Urinary bladder (tissue), 3 donors: ENCODE measurements at regions not wholly inside any gene's neighbourhood (a gene's known extent, or its start where the extent isn't known, plus 50 kb on each side); places are given as distances from the start of the nearest gene placed in this dataset.

ENCODE experiments used
- DNase-seq: peaks from one replicate; pipeline ENCODE4 v3.0.0-alpha.2; 2015; ENCODE audit errors: extremely low spot score
- H3K27ac ChIP-seq: one replicate; pipeline ENCODE4 v1.5.1; 2013; ENCODE audit warnings: low read depth, mild to moderate bottlenecking, moderate library complexity
- H3K36me3 ChIP-seq: one replicate; pipeline ENCODE4 v1.6.1; 2013; ENCODE audit warnings: mild to moderate bottlenecking, moderate library complexity; ENCODE audit not compliant: insufficient read depth
- H3K4me1 ChIP-seq: one replicate; pipeline ENCODE4 v1.6.1; 2013; ENCODE audit warnings: mild to moderate bottlenecking, moderate library complexity; ENCODE audit not compliant: insufficient read depth
- H3K4me3 ChIP-seq: one replicate; pipeline ENCODE4 v1.5.1; 2013; ENCODE audit warnings: low read depth, low read length
- WGBS: extraction: QIAGEN DNeasy Blood & Tissue Kit; methylation state at CpG from one replicate; pipeline ENCODE4 v1.1.7; 2013; 5-methylcytosine and 5-hydroxymethylcytosine counted together
- donor health status: healthy with polysubstance abuse.
- donor health status: healthy.

GRCh38 chr21:32055305-32055704 lies 182.5 kb downstream of the HUNK start:
- no peaks in the 10 kb centered on the region for H3K4me1 ChIP-seq
- no peak overlapping the region for H3K4me3 ChIP-seq
- whole genome bisulfite sequencing = 18% methylated on average over 3 of the region's 3 CpGs
- H3K36me3 ChIP-seq = no peaks in the 10 kb centered on the region
- H3K27ac ChIP-seq = no peak overlapping the region
- DNase-seq = no peak
